IMR-90 (cell line): ENCODE measurements at regions not wholly inside any gene's neighbourhood (a gene's known extent, or its start where the extent isn't known, plus 50 kb on each side); places are given as distances from the start of the nearest gene placed in this dataset.

Experiments used
- BHLHE40 ChIP-seq: fragments of 150-350 bp; IDR thresholded peaks from 2 replicates; pipeline ENCODE4 v1.6.1; 2016; ENCODE audit warnings: mild to moderate bottlenecking, low read depth, low read length
- CEBPB ChIP-seq: IDR thresholded peaks from 2 replicates; pipeline ENCODE4 v1.6.1; 2012; ENCODE audit warnings: low read depth, low read length, improper control_type of control experiment
- MXI1 ChIP-seq: IDR thresholded peaks from 2 replicates; pipeline ENCODE4 v1.6.1; 2012; ENCODE audit warnings: low read depth, mild to moderate bottlenecking, low read length, moderate library complexity, borderline replicate concordance
- POLR2A ChIP-seq: IDR thresholded peaks from 2 replicates; pipeline ENCODE4 v1.6.1; 2012; ENCODE audit warnings: mild to moderate bottlenecking, low read depth, low read length
- RAD21 ChIP-seq: IDR thresholded peaks from 2 replicates; pipeline ENCODE4 v1.6.1; 2012; ENCODE audit warnings: low read length, improper control_type of control experiment
- RCOR1 ChIP-seq: IDR thresholded peaks from 2 replicates; pipeline ENCODE4 v1.6.1; 2012; ENCODE audit warnings: mild to moderate bottlenecking, low read length, improper control_type of control experiment; ENCODE audit not compliant: insufficient replicate concordance
- RFX5 ChIP-seq: IDR thresholded peaks from 2 replicates; pipeline ENCODE4 v1.8.0; 2012; ENCODE audit warnings: low read depth, mild to moderate bottlenecking, low read length, moderate library complexity
- SMC3 ChIP-seq: fragments of 150-350 bp; IDR thresholded peaks from 2 replicates; pipeline ENCODE4 v1.6.1; 2016; ENCODE audit warnings: low read depth, mild to moderate bottlenecking, antibody characterized with exemption, low read length, moderate library complexity
- TF ChIP-seq, protein P1 (sequence below): conservative IDR thresholded peaks from 2 replicates; pipeline ENCODE4 v1.5.1; 2012; ENCODE audit warnings: mild to moderate bottlenecking, low read depth, low read length, improper control_type of control experiment
- TF ChIP-seq, protein P2 (sequence below): fragments of 150-350 bp; IDR thresholded peaks from 2 replicates; pipeline ENCODE4 v1.6.1; 2017; ENCODE audit warnings: mild to moderate bottlenecking, antibody characterized with exemption, low read length, low read depth

DNA sequence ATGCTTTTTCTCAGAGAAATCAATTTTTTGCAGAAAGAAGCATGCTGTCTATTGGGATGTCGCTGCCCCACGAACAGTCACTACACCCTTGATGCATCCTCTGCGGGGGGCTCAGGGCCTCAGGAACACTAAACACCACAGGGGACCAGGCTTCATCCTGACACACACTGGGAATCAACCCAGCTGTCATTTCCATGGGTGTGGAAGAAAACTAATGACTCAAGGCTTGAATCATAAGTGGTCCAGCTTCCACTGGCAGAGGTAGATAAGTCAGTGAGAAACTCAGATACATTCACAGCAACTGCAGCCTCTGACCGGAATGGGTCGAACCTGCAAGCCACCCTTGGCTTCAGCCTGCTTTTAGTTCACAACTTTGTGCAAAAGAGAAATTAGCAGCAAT is 81.3 kb upstream of the SPTLC3 start:
- TF ChIP-seq, protein P1, sequence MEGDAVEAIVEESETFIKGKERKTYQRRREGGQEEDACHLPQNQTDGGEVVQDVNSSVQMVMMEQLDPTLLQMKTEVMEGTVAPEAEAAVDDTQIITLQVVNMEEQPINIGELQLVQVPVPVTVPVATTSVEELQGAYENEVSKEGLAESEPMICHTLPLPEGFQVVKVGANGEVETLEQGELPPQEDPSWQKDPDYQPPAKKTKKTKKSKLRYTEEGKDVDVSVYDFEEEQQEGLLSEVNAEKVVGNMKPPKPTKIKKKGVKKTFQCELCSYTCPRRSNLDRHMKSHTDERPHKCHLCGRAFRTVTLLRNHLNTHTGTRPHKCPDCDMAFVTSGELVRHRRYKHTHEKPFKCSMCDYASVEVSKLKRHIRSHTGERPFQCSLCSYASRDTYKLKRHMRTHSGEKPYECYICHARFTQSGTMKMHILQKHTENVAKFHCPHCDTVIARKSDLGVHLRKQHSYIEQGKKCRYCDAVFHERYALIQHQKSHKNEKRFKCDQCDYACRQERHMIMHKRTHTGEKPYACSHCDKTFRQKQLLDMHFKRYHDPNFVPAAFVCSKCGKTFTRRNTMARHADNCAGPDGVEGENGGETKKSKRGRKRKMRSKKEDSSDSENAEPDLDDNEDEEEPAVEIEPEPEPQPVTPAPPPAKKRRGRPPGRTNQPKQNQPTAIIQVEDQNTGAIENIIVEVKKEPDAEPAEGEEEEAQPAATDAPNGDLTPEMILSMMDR: no peak
- TF ChIP-seq, protein P2, sequence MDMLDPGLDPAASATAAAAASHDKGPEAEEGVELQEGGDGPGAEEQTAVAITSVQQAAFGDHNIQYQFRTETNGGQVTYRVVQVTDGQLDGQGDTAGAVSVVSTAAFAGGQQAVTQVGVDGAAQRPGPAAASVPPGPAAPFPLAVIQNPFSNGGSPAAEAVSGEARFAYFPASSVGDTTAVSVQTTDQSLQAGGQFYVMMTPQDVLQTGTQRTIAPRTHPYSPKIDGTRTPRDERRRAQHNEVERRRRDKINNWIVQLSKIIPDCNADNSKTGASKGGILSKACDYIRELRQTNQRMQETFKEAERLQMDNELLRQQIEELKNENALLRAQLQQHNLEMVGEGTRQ: no peak
- TF ChIP-seq POLR2A: no peak
- no peak for TF ChIP-seq SMC3
- no peak for TF ChIP-seq RCOR1
- no peak for TF ChIP-seq MXI1
- TF ChIP-seq RFX5: no peak
- TF ChIP-seq RAD21: no peak
- no peak for TF ChIP-seq CEBPB
- no peak for TF ChIP-seq BHLHE40
